ENCODE measurements at regions not wholly inside any gene's neighbourhood (a gene's known extent, or its start where the extent isn't known, plus 50 kb on each side); places are given as distances from the start of the nearest gene placed in this dataset.

GRCh38 chr2:134158295-134158694 is 95.6 kb upstream of the MGAT5 start:
- no peak for DNase-seq (ENCODE audit: low read depth in 1 of 2, low spot score in 1 of 2)
- no peak for TF ChIP-seq JUND (IDR thresholded peaks at IDR 0.05; ENCODE audit: low read depth)
- in situ Hi-C loops (cut with HindIII; ENCODE audit: low pct_unique_long_range_greater_than_20kb, low sequenced_read_pairs): no loop called here

DNA sequence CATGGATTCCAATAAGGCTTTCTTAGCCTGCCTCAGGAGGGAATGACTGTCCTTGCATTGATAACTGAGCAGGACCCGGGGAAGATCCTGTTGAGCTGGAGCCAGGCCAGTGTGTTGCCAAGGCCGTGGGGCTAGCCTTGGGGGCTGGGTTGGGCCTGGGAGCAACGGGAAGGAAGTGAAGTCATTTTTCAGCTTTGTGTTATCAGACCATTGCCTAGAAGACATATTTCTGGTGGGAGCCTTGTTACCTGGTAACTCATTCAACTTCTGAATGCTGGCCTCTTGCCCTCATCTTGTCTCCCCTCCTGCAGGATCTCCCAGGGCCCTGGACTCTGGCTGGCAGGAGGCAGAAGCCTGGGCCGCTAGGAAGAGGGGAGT is 92.7 kb upstream of the MGAT5 start:
- no peak for DNase-seq (ENCODE audit: low read depth in 1 of 2, low spot score in 1 of 2)
- in situ Hi-C loops (cut with HindIII; ENCODE audit: low pct_unique_long_range_greater_than_20kb, low sequenced_read_pairs): no loop called here
- TF ChIP-seq JUND (IDR thresholded peaks at IDR 0.05; ENCODE audit: low read depth): no peak

DNA sequence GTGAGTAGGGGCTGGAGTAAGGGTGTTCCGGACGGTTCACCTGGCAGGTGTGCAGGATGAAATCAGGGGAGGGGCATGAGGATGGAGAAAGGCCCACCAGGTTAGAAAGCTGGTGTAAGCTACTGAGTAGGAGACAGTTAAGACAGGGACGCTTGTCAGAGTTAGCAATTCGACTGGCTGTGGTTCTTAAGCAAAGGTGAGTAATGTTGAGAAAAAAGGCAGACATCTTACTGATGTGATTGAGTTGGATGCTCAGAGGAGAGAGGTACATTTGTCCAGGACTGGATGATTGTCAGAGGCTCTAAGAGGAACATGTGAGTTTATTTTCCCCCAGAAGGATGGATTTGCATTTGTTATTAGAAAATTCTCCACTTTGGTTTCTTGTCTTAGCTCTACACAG is 90.5 kb upstream of the MGAT5 start:
- no peak for TF ChIP-seq JUND (IDR thresholded peaks at IDR 0.05; ENCODE audit: low read depth)
- no peak for DNase-seq (ENCODE audit: low read depth in 1 of 2, low spot score in 1 of 2)
- in situ Hi-C loops (cut with HindIII; ENCODE audit: low pct_unique_long_range_greater_than_20kb, low sequenced_read_pairs): no loop called here

- TF ChIP-seq JUND (IDR thresholded peaks at IDR 0.05; ENCODE audit: low read depth): no peak
- no peak for DNase-seq (ENCODE audit: low read depth in 1 of 2, low spot score in 1 of 2)
- in situ Hi-C loops (cut with HindIII; ENCODE audit: low pct_unique_long_range_greater_than_20kb, low sequenced_read_pairs): no loop called here
These were observed 89.6 kb upstream of the MGAT5 start for GRCh38 chr2:134164306-134164705.

DNA sequence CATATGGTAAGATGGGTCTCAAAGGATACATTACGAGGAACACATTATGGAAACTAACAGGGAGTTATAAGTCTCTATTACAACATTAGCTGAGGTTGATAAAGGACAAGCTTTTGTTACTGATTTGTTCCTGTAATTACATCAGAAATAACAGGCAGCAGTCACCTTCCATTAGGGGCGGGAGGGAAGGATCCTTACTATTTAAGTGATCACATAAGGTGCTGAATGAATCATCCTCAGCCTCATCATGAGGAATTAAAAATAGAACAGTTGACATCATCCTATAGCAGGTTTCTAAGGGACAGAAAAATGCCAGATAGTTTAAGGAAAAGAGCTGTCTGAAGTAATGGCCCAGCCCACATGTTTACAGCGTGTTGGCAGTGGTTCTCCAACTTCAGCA is 86.9 kb upstream of the MGAT5 start:
- in situ Hi-C loops (cut with HindIII; ENCODE audit: low pct_unique_long_range_greater_than_20kb, low sequenced_read_pairs): no loop called here
- DNase-seq (ENCODE audit: low read depth in 1 of 2, low spot score in 1 of 2): no peak
- TF ChIP-seq JUND (IDR thresholded peaks at IDR 0.05; ENCODE audit: low read depth): no peak

- no peak for DNase-seq (ENCODE audit: low read depth in 1 of 2, low spot score in 1 of 2)
- no peak for TF ChIP-seq JUND (IDR thresholded peaks at IDR 0.05; ENCODE audit: low read depth)
- in situ Hi-C loops (cut with HindIII; ENCODE audit: low pct_unique_long_range_greater_than_20kb, low sequenced_read_pairs): no loop called here
These were observed 84.1 kb upstream of the MGAT5 start for GRCh38 chr2:134169788-134170187.

DNA sequence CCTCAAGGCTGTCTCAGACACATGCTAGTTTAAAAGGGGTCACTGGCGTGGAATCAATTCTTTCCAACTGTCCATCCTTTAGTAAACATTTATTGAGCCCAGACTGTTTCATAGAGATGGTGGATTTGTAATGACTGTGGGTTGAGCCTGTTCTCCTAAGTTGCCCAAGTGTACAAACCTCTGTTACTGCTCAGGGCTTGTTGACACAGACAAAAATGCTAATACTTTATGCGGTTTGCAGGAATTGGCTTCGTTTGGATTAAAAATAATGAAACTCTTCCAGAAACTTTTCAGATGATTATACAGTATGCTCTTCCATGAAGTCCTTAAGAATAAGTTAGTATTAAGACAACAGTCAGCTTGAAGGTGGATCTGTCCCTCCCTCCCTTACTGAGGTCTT is 83.6 kb upstream of the MGAT5 start:
- in situ Hi-C loops (cut with HindIII; ENCODE audit: low pct_unique_long_range_greater_than_20kb, low sequenced_read_pairs): no loop called here
- TF ChIP-seq JUND (IDR thresholded peaks at IDR 0.05; ENCODE audit: low read depth): no peak
- DNase-seq (ENCODE audit: low read depth in 1 of 2, low spot score in 1 of 2): no peak

GRCh38 chr2:134170700-134171099 is 83.2 kb upstream of the MGAT5 start:
- no peak for TF ChIP-seq JUND (IDR thresholded peaks at IDR 0.05; ENCODE audit: low read depth)
- no peak for DNase-seq (ENCODE audit: low read depth in 1 of 2, low spot score in 1 of 2)
- in situ Hi-C loops (cut with HindIII; ENCODE audit: low pct_unique_long_range_greater_than_20kb, low sequenced_read_pairs): no loop called here

DNA sequence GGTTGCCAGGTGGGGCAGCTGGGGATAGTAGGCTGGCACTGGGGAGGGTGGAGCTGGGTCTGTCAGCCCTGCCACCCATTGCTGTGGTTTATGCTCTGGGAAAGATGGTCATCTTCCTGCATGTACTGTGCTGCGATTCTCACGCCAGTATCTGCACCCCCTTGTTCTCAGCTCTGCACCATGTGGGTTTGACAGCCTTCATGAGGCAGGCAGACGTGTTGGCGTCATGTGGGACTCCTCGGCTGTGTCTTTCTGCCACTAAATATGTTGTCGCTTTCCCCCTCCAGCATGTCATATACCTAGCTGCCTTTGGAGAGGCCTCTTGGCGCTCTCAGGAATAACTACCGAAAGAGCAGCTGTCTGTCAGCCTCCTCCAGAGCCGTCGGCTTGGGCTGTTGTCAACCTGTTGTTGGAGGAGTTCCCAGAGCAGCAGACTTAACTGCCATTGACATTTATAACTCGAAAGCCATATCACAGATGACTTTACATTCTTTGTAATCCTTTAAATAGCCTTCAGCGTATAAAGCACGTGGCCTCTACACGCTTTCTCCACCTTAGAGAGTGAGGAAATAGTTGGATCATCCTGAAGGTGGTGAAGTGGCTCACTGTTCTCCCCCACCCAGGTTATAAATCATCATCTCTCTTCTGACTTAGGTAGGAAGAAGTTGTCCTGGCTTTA is 80.4 kb upstream of the MGAT5 start:
- TF ChIP-seq JUND (IDR thresholded peaks at IDR 0.05; ENCODE audit: low read depth): no peak
- in situ Hi-C loops (cut with HindIII; ENCODE audit: low pct_unique_long_range_greater_than_20kb, low sequenced_read_pairs): no loop called here
- no peak for DNase-seq (ENCODE audit: low read depth in 1 of 2, low spot score in 1 of 2)

GRCh38 chr2:134174711-134175110 is 79.2 kb upstream of the MGAT5 start:
- no peak for DNase-seq (ENCODE audit: low read depth in 1 of 2, low spot score in 1 of 2)
- in situ Hi-C loops (cut with HindIII; ENCODE audit: low pct_unique_long_range_greater_than_20kb, low sequenced_read_pairs): no loop called here
- no peak for TF ChIP-seq JUND (IDR thresholded peaks at IDR 0.05; ENCODE audit: low read depth)

DNA sequence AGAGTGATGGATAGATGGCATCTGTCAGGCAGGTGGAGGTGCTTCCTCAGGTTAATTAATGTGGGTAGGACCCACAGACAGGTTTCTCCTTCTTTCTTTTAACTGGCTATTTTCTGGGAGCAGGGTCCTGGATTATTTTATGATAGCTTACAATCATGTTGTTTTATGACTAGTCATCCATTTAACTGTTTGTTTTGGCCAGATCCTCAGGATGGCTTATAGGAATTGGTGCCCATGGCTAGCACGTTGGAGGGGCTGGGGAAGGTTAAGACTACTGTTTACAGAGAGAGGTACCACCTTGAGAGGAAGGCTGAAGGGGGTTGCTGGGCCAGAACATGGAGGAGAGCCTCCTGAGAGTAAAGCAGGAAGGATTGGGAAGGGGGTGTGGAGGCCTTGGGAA is 78.0 kb upstream of the MGAT5 start:
- in situ Hi-C loops (cut with HindIII; ENCODE audit: low pct_unique_long_range_greater_than_20kb, low sequenced_read_pairs): no loop called here
- DNase-seq (ENCODE audit: low read depth in 1 of 2, low spot score in 1 of 2): no peak
- no peak for TF ChIP-seq JUND (IDR thresholded peaks at IDR 0.05; ENCODE audit: low read depth)

DNA sequence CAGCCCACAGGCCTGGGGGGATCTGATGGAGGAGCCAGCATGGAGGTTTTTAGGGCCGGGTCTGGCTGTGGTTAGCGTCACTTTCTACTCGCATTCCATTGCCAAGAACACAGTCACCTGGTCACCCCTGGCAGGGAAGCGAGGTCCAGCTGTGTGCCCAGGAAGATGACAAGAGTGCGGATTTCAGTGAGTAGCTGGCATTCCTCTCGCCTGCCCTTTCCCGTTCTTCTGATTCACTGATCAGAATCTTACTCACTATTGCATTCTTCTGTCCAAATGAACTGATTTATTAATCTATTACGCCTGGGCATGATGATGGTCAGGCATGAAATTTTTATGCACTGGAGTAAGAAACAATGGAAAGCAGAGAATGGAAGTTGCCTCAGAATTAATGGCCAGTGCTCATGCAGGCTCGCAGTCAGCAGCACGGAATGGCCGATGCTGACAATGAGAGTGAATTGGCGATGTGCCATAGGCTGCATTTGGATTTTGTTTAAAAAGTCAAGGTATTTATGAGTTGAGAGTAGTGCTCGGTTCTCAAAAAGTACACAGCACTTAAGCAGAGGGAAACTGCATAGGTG is 76.4 kb upstream of the MGAT5 start:
- TF ChIP-seq JUND (IDR thresholded peaks at IDR 0.05; ENCODE audit: low read depth): no peak
- in situ Hi-C loops (cut with HindIII; ENCODE audit: low pct_unique_long_range_greater_than_20kb, low sequenced_read_pairs): no loop called here
- DNase-seq (ENCODE audit: low read depth in 1 of 2, low spot score in 1 of 2): no peak

- DNase-seq (ENCODE audit: low read depth in 1 of 2, low spot score in 1 of 2): peak in 1 of 2 experiments; percentile 37
- TF ChIP-seq JUND (IDR thresholded peaks at IDR 0.05; ENCODE audit: low read depth): no peak
- in situ Hi-C loops (cut with HindIII; ENCODE audit: low pct_unique_long_range_greater_than_20kb, low sequenced_read_pairs): no loop called here
These were observed 75.6 kb upstream of the MGAT5 start for GRCh38 chr2:134178138-134178877.

All from T47D (cell line).